NB4 (cell line): ENCODE measurements at regions not wholly inside any gene's neighbourhood (a gene's known extent, or its start where the extent isn't known, plus 50 kb on each side); places are given as distances from the start of the nearest gene placed in this dataset.

ENCODE experiments used
- DNase-seq: peaks from one replicate; pipeline ENCODE4 v3.0.0; 2010; ENCODE audit warnings: low read depth
- H3K4me3 ChIP-seq: one replicate; pipeline ENCODE4 v1.5.1; 2011; ENCODE audit warnings: mild to moderate bottlenecking, low read depth, low read length, moderate library complexity
- MYC ChIP-seq: IDR thresholded peaks from 2 replicates; pipeline ENCODE4 v1.6.1; 2011; ENCODE audit warnings: low read depth, low read length
- POLR2A ChIP-seq: IDR thresholded peaks from 2 replicates; pipeline ENCODE4 v1.6.1; 2011; ENCODE audit warnings: mild to moderate bottlenecking; ENCODE audit not compliant: insufficient read length; ENCODE audit errors: extremely low read depth
- TF ChIP-seq, protein P1 (sequence below): IDR thresholded peaks from 2 replicates; pipeline ENCODE4 v1.6.1; 2011; ENCODE audit warnings: low read depth, low read length
- TF ChIP-seq, protein P2 (sequence below): IDR thresholded peaks from one replicate; pipeline ENCODE4 v1.5.1; 2012; ENCODE audit warnings: low read depth, low read length

DNA sequence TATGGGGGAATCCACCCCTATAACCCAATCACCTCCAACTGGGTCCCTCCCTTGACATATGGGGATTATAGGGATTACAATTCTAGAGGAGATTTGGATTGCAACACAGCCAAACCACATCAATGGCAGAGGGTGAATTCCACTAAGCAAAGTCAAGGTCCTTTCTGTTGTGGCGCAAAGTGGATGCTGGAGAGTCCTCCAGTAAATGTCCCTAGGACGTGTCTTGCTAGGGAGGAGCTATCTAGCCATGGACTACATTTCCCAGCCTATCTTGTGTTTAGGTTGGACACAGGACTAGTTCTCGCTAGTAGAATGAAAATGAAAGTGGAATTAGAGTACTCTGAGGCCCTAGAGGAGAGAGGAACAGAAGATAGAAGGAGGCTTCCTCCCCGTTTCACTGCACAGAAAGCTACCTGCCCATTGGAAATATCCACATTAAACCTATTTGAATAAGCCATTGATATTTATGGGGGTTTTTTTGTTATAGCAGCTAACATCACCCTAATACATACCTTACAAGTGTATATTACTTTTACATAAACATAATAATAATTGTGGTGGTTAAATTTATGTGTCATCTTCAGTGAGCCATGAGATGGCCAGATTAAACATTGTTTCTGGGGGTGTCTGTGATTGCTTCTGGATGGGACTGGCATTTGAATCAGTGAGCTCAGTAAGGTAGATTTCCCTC, 56.7 kb upstream of the ERCC4 start:
- TF ChIP-seq POLR2A (no peak), MYC (no peak)
- TF ChIP-seq, protein P1, sequence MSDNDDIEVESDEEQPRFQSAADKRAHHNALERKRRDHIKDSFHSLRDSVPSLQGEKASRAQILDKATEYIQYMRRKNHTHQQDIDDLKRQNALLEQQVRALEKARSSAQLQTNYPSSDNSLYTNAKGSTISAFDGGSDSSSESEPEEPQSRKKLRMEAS: no peak
- TF ChIP-seq, protein P2, sequence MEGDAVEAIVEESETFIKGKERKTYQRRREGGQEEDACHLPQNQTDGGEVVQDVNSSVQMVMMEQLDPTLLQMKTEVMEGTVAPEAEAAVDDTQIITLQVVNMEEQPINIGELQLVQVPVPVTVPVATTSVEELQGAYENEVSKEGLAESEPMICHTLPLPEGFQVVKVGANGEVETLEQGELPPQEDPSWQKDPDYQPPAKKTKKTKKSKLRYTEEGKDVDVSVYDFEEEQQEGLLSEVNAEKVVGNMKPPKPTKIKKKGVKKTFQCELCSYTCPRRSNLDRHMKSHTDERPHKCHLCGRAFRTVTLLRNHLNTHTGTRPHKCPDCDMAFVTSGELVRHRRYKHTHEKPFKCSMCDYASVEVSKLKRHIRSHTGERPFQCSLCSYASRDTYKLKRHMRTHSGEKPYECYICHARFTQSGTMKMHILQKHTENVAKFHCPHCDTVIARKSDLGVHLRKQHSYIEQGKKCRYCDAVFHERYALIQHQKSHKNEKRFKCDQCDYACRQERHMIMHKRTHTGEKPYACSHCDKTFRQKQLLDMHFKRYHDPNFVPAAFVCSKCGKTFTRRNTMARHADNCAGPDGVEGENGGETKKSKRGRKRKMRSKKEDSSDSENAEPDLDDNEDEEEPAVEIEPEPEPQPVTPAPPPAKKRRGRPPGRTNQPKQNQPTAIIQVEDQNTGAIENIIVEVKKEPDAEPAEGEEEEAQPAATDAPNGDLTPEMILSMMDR: no peak
- H3K4me3 ChIP-seq: no peak overlapping the region
- DNase-seq: no peak

DNA sequence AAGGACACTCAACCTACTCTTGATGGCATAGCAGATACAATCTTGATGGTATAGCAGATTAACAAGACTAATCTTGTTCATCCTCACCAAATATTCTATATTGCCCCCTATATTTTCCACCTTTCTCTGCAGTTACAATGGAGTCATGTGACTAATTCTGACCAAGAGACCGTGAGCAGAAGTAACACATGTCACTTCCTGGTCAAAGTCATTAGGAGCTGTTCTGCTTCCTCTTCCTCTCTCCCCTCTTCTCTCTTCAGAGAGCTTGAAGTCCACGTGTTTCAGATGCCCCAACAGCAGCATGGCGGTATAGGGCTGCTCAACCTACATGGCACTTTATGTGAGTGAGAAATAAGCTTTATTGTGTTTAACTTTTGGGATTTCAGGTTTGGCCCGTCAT, 55.3 kb upstream of the ERCC4 start:
- TF ChIP-seq, protein P1: peak; percentile 48; the same call in 1 of the 2 replicates
- TF ChIP-seq, protein P2: no peak
- DNase-seq: peak; percentile 28
- no peak overlapping the region for H3K4me3 ChIP-seq

DNA sequence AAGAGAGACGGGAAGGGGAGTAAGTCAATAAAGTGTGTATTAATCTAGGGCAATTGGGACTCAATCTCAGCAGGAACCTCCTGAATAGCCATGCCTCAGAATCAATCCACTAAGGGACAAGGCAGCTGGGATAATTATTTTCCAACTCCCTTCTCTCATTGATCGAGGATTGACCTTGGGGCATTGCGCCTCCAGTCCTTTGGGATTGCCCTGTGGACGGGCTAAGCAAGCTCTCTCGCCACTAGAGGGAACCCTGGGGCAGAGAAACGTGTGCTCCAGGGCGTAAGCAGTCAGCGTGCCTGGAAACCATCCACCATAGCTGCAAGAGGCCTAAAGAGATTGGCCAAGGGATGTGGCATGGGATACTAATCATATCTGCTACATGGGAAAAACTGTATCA, 53.9 kb upstream of the ERCC4 start:
- no peak overlapping the region for H3K4me3 ChIP-seq
- peak; percentile 69 for DNase-seq
- TF ChIP-seq POLR2A (no peak), MYC (0 out of 2 replicates have a peak, but pooled peaks have one; percentile 25)
- TF ChIP-seq, protein P2: peak; percentile 84
- TF ChIP-seq, protein P1: no peak
